HPDE6-E6E7 (cell line): ENCODE measurements at regions not wholly inside any gene's neighbourhood (a gene's known extent, or its start where the extent isn't known, plus 50 kb on each side); places are given as distances from the start of the nearest gene placed in this dataset.

ENCODE experiments used
- DNase-seq: peaks from one replicate; pipeline ENCODE4 v3.0.0; 2011; ENCODE audit warnings: missing footprints; ENCODE audit errors: extremely low spot score

DNA sequence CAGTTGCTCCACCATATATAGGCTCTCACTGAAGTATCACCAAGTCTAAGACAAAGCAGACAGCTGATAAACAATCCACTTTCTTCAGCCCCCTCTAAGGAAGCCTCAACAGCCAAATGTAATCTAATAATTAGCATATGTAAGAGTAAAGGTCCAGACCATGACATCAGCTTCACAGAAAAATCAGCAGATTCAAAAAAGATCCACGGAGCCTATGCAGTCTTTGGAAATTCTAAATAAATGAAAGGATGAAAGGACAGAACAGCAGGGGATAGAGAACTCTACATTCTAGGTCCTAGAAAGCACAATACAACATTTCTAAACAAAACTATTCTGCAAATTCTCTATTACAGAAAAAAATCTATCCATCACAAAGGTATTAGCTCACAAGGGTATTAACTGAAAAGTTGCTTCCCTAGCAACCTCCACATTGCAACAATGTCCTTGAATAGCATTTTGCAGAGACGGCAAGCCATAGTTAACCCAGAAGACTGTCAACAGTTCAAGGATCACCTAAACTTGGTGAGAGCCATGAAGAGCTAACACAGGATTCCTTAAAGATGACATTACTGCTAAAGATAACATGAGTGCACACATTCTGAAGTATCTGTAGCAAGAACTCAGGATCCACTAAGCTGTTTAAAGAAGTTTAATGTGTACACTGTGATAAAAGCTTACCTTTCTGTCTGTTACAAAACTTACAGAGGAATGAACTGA is 74.3 kb downstream of the SIPA1L2 start:
- DNase-seq = no peak

GRCh38 chr1:232554409-232554808 is 75.5 kb downstream of the SIPA1L2 start:
- DNase-seq = no peak

- no peak for DNase-seq
Observed at GRCh38 chr1:232553809-232554208, 76.1 kb downstream of the SIPA1L2 start.

- DNase-seq = no peak
Observed at GRCh38 chr1:232553050-232553754, 76.7 kb downstream of the SIPA1L2 start.

- no peak for DNase-seq
Observed at GRCh38 chr1:232551386-232551785, 78.5 kb downstream of the SIPA1L2 start.

DNA sequence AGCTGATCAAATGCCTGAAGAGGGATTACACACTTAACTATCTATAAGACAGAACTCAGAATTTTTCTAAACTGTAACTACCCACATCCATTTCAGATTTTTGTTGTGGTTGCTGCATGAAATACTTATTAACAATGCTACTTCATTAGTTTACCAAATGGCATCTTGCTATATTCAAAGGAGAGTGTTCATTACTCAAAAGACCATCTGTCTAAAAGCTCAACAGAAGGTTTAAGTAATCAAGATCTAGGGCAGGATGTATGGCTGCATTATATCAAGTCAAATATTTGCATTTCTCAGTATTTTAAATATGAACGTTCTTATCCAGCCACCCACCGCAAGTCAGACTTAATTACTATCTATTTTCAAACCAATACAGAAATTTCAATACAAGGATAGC is 79.9 kb downstream of the SIPA1L2 start:
- no peak for DNase-seq

- DNase-seq = no peak
Observed at GRCh38 chr1:232548691-232549090, 81.2 kb downstream of the SIPA1L2 start.

- DNase-seq = no peak
Observed at GRCh38 chr1:232547938-232548484, 81.9 kb downstream of the SIPA1L2 start.

DNA sequence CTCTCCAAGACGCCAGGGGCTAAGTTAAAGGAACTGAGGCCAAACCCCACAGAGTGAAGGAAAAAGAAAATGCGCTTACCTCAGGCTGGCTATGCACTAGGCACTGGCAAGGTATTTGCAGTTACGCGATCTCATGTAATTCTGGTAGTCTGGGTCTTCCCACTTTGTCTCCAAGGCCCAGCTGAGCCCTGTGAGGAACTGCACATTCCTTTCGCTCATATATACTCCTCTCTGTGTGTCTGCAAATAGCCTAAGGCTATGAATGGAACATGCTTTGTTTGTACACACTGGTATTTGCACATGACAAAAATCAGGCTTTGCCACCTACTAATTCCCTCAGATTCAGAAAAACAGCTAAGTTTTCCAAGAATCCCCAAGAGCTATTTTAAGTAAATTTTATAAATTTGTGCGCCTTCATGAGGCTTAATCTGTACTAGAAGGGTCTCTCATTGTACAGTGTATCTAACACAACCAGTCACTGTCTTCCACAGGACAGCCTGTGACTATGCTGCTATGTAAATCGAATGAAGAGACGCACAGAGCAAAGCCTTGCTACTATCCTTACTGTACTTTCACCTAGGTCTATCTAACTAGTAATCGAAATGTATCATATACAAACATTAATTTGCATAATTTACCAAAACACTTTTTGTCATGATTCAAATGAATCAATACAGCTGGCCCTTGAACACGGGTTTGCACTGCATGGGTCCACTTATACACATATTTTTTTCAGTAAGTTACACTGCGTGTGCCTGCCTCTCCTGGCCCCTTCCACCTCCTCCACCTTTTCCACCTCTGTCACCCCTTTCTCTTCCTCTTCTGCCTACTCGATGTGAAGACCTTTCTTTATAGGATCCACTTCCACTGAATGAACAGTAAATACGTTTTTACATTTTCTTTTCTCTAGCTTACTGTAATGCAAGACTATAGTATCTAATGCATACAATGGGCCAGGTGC is 87.0 kb downstream of the SIPA1L2 start:
- DNase-seq = no peak

GRCh38 chr1:232538943-232539302 is 91.0 kb downstream of the SIPA1L2 start:
- DNase-seq = no peak

- no peak for DNase-seq
Observed at GRCh38 chr1:232538224-232538942, 91.5 kb downstream of the SIPA1L2 start.

DNA sequence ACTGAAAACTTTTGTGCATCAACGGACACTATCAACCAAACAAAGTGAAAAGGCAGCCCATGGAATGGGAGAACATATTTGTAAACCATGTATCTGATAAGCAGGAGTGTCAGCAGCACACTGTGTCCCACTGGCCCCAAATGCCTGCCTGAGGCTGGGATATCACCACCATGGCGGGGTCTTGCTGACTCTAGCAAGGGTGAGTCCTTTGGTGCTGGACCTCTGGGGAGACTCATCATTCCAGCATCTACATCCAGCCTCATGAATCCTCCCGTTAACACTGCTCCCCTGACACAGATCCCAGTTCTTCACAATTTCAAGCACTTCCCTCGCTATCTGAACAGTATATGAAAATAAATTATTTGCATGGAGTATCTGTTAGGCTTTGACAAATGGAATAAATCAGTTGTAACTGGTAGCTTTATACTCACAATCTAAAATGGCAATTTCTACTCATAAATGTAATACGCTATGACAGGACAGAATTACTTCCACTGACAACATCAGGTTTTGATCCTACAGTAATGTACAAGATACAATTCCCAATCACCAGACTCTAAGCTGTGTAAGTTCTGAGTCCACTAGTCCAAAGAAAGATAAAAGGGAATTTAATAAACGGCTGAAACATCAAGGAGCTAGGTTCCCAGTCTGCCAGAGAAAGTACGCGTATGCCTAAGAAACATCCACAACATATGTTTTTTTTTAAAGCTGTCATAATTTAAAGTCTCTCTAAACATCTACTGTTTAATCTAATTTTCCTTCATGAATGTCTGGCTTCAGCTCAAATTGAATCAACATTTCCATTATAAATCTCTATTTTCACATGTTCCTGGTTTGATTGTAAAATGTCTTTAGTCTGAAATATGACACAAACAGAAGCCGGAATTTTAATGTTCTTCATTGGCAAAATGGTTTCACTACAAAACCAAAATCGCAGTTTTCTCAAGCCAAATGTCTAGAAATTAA is 95.1 kb downstream of the SIPA1L2 start:
- no peak for DNase-seq

GRCh38 chr1:232533328-232533727 is 96.6 kb downstream of the SIPA1L2 start:
- DNase-seq = no peak

GRCh38 chr1:232532901-232533300 is 97.0 kb downstream of the SIPA1L2 start:
- DNase-seq = no peak

DNA sequence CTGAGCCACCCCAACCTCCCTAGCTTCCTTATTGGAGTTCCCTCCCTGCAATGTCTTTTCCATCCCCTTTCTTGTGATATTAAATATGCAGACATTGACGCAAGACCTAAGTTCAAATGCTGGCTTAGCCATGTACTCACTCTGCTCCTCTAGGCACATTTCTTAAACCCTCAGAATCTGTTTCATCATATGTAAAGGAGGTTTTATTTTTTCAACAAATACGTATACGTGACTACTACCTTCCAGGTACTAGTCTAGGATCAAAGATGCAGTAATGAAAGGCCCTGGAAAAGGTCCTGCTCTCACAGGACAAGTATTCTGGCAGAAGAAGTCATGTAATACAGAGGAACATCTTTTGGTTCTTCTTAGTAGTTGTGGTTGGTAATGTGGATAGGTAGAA is 98.6 kb downstream of the SIPA1L2 start:
- DNase-seq = no peak

GRCh38 chr1:232529747-232530146 is 100.2 kb downstream of the SIPA1L2 start:
- DNase-seq = peak; percentile 52

DNA sequence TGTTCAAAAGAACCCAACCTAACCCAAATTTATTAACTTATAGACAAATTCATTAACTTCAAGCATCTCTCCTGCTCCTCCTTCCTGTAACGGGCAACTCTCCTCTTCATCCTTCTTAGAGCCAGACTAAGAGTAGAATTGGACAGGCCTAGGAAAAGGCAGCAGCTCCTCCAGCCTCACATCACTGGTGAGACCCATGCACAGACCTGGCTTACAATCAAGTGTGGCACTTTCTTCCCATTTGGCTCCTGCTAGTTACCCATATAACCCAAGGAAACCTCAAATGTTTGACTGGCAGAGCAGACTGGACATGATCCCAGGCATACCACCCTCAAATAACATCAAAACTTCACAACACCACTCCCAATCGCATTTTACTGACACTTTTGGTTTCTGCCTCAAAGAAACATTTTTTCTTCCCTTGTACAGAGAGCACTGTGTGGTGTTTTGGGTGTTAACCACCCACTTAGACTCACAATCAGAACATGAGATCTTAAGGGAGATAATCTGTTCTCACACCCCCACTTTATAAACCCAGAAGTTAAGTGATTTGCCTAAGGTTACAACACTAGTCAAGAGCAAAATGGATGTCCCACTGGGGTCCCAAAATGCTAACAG is 101.4 kb downstream of the SIPA1L2 start:
- no peak for DNase-seq

- DNase-seq = no peak
Observed at GRCh38 chr1:232524056-232524455, 105.9 kb downstream of the SIPA1L2 start.

- no peak for DNase-seq
Observed at GRCh38 chr1:232522189-232522588, 107.7 kb downstream of the SIPA1L2 start.

- DNase-seq = no peak
Observed at GRCh38 chr1:232521660-232522059, 108.3 kb downstream of the SIPA1L2 start.
